PC-3 (cell line): ENCODE measurements at regions not wholly inside any gene's neighbourhood (a gene's known extent, or its start where the extent isn't known, plus 50 kb on each side); places are given as distances from the start of the nearest gene placed in this dataset.

Experiments used
- EZH2 ChIP-seq: fragments of 300-600 bp; sonication (generic); IDR thresholded peaks from one replicate; pipeline ENCODE4 v1.6.1; 2017; ENCODE audit warnings: antibody characterized with exemption, mild to moderate bottlenecking, low read length; ENCODE audit not compliant: unreplicated experiment
- TF ChIP-seq, protein P1 (sequence below): fragments of 300-600 bp; sonication (generic); conservative IDR thresholded peaks from 2 replicates; pipeline ENCODE4 v1.5.1; 2017; ENCODE audit warnings: antibody characterized with exemption, low read depth, mild to moderate bottlenecking, low read length

DNA sequence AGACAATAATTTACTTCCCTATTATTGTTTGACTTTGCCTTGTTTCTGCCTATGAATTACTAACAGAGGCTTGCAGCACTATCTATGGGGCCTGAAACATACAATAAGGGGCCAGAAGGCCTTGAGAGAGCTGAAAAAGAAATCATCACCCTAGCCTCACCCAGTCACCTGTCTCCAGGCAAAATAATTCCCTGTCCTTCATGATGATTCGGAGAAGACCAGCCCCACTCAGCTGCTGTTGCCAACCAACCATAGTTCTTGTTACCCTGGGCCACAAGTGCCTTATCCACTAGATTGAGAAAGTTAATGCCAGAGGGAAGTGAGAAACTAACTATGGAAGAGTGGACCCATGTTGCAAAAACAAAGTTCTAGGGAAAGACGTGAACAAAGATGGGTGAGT is 97.1 kb downstream of the ARF6 start:
- TF ChIP-seq, protein P1, sequence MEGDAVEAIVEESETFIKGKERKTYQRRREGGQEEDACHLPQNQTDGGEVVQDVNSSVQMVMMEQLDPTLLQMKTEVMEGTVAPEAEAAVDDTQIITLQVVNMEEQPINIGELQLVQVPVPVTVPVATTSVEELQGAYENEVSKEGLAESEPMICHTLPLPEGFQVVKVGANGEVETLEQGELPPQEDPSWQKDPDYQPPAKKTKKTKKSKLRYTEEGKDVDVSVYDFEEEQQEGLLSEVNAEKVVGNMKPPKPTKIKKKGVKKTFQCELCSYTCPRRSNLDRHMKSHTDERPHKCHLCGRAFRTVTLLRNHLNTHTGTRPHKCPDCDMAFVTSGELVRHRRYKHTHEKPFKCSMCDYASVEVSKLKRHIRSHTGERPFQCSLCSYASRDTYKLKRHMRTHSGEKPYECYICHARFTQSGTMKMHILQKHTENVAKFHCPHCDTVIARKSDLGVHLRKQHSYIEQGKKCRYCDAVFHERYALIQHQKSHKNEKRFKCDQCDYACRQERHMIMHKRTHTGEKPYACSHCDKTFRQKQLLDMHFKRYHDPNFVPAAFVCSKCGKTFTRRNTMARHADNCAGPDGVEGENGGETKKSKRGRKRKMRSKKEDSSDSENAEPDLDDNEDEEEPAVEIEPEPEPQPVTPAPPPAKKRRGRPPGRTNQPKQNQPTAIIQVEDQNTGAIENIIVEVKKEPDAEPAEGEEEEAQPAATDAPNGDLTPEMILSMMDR: no peak
- no peak for TF ChIP-seq EZH2
